GM12878 (cell line): ENCODE measurements at regions not wholly inside any gene's neighbourhood (a gene's known extent, or its start where the extent isn't known, plus 50 kb on each side); places are given as distances from the start of the nearest gene placed in this dataset.

ENCODE experiments used
- ATAC-seq: fragments of 200-7000 bp; cut with Tn5 transposase; 3 replicates; pipeline ENCODE4 v1.9.1; 2020; ENCODE audit warnings: mild to moderate bottlenecking, moderate library complexity
- BruUV-seq: library from RNA; stranded (reverse); fragments of 400-500 nt; replicated peaks from 2 replicates; lab custom pipeline; 2021; lab: Mats Ljungman, UMichigan
- CTCF ChIA-PET: fragments of 300-600 bp; sonication (Branson Sonifier 250); formaldehyde crosslinking; extraction: SDS; loops from one replicate; lab custom pipeline; 2021; ENCODE audit warnings: inconsistent platforms; lab: Yijun Ruan, JAX
- POLR2A ChIA-PET: fragments of 350-600 bp; formaldehyde crosslinking; extraction: SDS; loops from one replicate; lab custom pipeline; 2021; ENCODE audit warnings: inconsistent platforms; lab: Charles Lee
- RAD21 ChIA-PET: fragments of 300-600 bp; sonication (Branson Sonifier 250); formaldehyde crosslinking; loops from one replicate; lab custom pipeline; 2023; ENCODE audit warnings: antibody characterized with exemption; ENCODE audit not compliant: unreplicated experiment; lab: Charles Lee
- SMC1A ChIA-PET: fragments of 300-600 bp; sonication (Branson Sonifier 250); formaldehyde crosslinking; loops from one replicate; lab custom pipeline; 2023; ENCODE audit not compliant: unreplicated experiment, uncharacterized antibody; lab: Charles Lee
- DNase-seq: peaks from one replicate; pipeline ENCODE4 v3.0.0-alpha.2; 2011; ENCODE audit warnings: low read depth, low spot score
- FAIRE-seq: peaks from 3 replicates; lab custom pipeline; 2011; peaks lifted over from hg19 to GRCh38; lab: Jason Lieb, UNC
- H2AFZ ChIP-seq: 2 replicates; pipeline ENCODE4 v1.6.0; 2011; ENCODE audit warnings: low read depth, low read length, control low read depth; ENCODE audit not compliant: control insufficient read depth
- H3K27ac ChIP-seq: 2 replicates; pipeline ENCODE4 v1.5.1; 2011; ENCODE audit warnings: control low read depth; ENCODE audit not compliant: control insufficient read depth, insufficient read depth
- H3K27me3 ChIP-seq, 2 experiments: replicated peaks in 1 of 2; 2 replicates each; pipeline versions ENCODE4 v1.6.0 to v1.6.1; 2011; ENCODE audit warnings: low read length in 1 of 2; ENCODE audit not compliant: control insufficient read depth in 2 of 2, insufficient read depth in 2 of 2
- H3K36me3 ChIP-seq, 2 experiments: 2 replicates each; pipeline ENCODE4 v1.5.1; 2011; ENCODE audit warnings: low read length in 1 of 2; ENCODE audit not compliant: control insufficient read depth in 2 of 2, insufficient read depth in 2 of 2
- H3K4me1 ChIP-seq: 2 replicates; pipeline ENCODE4 v1.6.1; 2011; ENCODE audit warnings: mild to moderate bottlenecking, low read length, moderate library complexity, mixed read lengths; ENCODE audit not compliant: control insufficient read depth, insufficient read depth
- H3K4me2 ChIP-seq: 2 replicates; pipeline ENCODE4 v1.6.0; 2011; ENCODE audit warnings: control low read depth; ENCODE audit not compliant: control insufficient read depth, insufficient read depth
- H3K4me3 ChIP-seq: fragments of 200-600 bp; sonication (generic); 2 replicates; pipeline ENCODE4 v1.5.1; 2016
- H3K79me2 ChIP-seq: 2 replicates; pipeline ENCODE4 v1.6.0; 2011; ENCODE audit warnings: low read length; ENCODE audit not compliant: control insufficient read depth, insufficient read depth
- H3K9ac ChIP-seq: 2 replicates; pipeline ENCODE4 v1.8.0; 2011; ENCODE audit warnings: low read length, control low read depth, mixed read lengths; ENCODE audit not compliant: control insufficient read depth, insufficient read depth
- H3K9me3 ChIP-seq: replicated peaks from 3 replicates; pipeline ENCODE4 v1.5.1; 2011; ENCODE audit warnings: mild to moderate bottlenecking, low read length; ENCODE audit not compliant: control insufficient read depth, insufficient read depth
- H4K20me1 ChIP-seq: 2 replicates; pipeline ENCODE4 v1.6.0; 2011; ENCODE audit not compliant: control insufficient read depth, insufficient read depth
- ATF7 ChIP-seq: fragments of 450-650 bp; IDR thresholded peaks from 2 replicates; pipeline ENCODE4 v1.6.1; 2016; ENCODE audit warnings: low read depth, mild to moderate bottlenecking
- CHD1 ChIP-seq: IDR thresholded peaks from 2 replicates; pipeline ENCODE4 v1.6.1; 2012; ENCODE audit warnings: low read depth, low read length, improper control_type of control experiment
- EGR1 ChIP-seq, 2 experiments: IDR thresholded peaks; 1 replicate in 1 of 2; 2 replicates in 1 of 2; pipeline ENCODE4 v1.6.1; 2011 to 2012; ENCODE audit warnings: low read depth in 2 of 2, low read length in 2 of 2, borderline replicate concordance in 1 of 2, mild to moderate bottlenecking in 1 of 2, moderate library complexity in 1 of 2
- JUNB ChIP-seq: IDR thresholded peaks from 2 replicates; pipeline ENCODE4 v1.6.1; 2016; ENCODE audit warnings: antibody characterized with exemption, mild to moderate bottlenecking
- NBN ChIP-seq: fragments of 450-650 bp; IDR thresholded peaks from 2 replicates; pipeline ENCODE4 v1.6.1; 2016
- NRF1 ChIP-seq: conservative IDR thresholded peaks from 2 replicates; pipeline ENCODE4 v1.6.1; 2011; ENCODE audit warnings: mild to moderate bottlenecking, low read depth, low read length, improper control_type of control experiment
- POLR2AphosphoS2 ChIP-seq: IDR thresholded peaks from 2 replicates; pipeline ENCODE4 v1.6.1; 2011; ENCODE audit warnings: low read depth, mild to moderate bottlenecking, low read length, improper control_type of control experiment, moderate library complexity
- RBBP5 ChIP-seq: fragments of 200-600 bp; sonication (generic); conservative IDR thresholded peaks from 2 replicates; pipeline ENCODE4 v1.6.1; 2016
- RFX5 ChIP-seq: IDR thresholded peaks from 2 replicates; pipeline ENCODE4 v1.6.1; 2011; ENCODE audit warnings: low read depth, low read length, improper control_type of control experiment
- SMAD5 ChIP-seq: IDR thresholded peaks from 2 replicates; pipeline ENCODE4 v1.6.1; 2016; ENCODE audit warnings: antibody characterized with exemption, low read depth
- SUPT20H ChIP-seq: IDR thresholded peaks from 2 replicates; pipeline ENCODE4 v1.6.1; 2011; ENCODE audit warnings: low read depth, mild to moderate bottlenecking, low read length, moderate library complexity, borderline replicate concordance; ENCODE audit not compliant: control insufficient read depth
- TARDBP ChIP-seq: IDR thresholded peaks from 2 replicates; pipeline ENCODE4 v1.6.1; 2016; ENCODE audit warnings: borderline replicate concordance
- TCF12 ChIP-seq: IDR thresholded peaks from 2 replicates; pipeline ENCODE4 v1.6.1; 2011; ENCODE audit warnings: low read depth, mild to moderate bottlenecking, low read length
- TCF3 ChIP-seq: IDR thresholded peaks from 2 replicates; pipeline ENCODE4 v1.6.1; 2012; ENCODE audit warnings: low read depth, mild to moderate bottlenecking, low read length, borderline replicate concordance; ENCODE audit not compliant: insufficient read depth
- YBX1 ChIP-seq: fragments of 450-650 bp; IDR thresholded peaks from 2 replicates; pipeline ENCODE4 v1.6.1; 2016; ENCODE audit warnings: antibody characterized with exemption
- WGBS: methylation state at CpG from one replicate; pipeline ENCODE4 v1.1.6; 2016; ENCODE audit warnings: low lambda C conversion rate; ENCODE audit not compliant: insufficient replicate concordance, insufficient coverage; ENCODE audit errors: missing lambda C conversion rate; 5-methylcytosine and 5-hydroxymethylcytosine counted together
- in situ Hi-C: fragments of 300-500 bp; cut with MboI; formaldehyde crosslinking; loops from 9 replicates; pipeline ENCODE4 v1.14.3; 2018; ENCODE audit warnings: mixed read lengths
- intact Hi-C: fragments of 100-400 bp; cut with micrococcal nuclease; formaldehyde crosslinking; loops from one replicate; pipeline ENCODE4 v1.14.2; 2022; ENCODE audit not compliant: unreplicated experiment
- TF ChIP-seq, protein P1 (sequence below): IDR thresholded peaks from 2 replicates; pipeline ENCODE4 v1.6.1; 2011; ENCODE audit warnings: borderline replicate concordance, low read depth, mild to moderate bottlenecking, moderate library complexity, mixed read lengths, low read length; ENCODE audit not compliant: insufficient read depth; ENCODE audit errors: extremely low read length
- TF ChIP-seq, protein P2 (sequence below): fragments of 150-350 bp; IDR thresholded peaks from 2 replicates; pipeline ENCODE4 v1.6.1; 2016; ENCODE audit warnings: low read depth, low read length
- TF ChIP-seq, protein P3 (sequence below): fragments of 450-650 bp; formaldehyde crosslinking; IDR thresholded peaks from 2 replicates; pipeline ENCODE4 v1.5.0; 2022; ENCODE audit warnings: mild to moderate bottlenecking, missing genetic modification characterization

DNA sequence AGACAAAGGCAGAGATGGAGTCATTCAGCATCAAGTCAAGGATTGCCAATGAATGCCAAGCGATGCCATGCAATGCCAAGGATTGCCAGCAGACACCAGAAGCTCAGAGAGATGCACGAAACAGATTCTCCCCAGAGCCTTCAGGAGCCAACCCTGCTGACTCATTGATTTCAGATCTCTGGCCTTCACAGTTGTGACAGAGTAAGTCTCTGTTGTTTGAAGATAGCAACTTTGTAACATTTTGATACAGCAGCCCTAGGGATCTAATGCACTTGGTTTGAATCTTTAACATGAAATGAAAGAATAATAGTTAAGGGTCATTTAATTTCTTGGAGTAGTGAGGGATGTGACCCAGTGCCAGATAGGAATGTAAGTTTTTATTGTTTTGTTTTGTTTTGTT, 287.4 kb upstream of the RUNX1 start (continued):
- no peak for TF ChIP-seq TCF12
- TF ChIP-seq JUNB = no peak
- TF ChIP-seq TCF3 = no peak
- no peak for TF ChIP-seq RFX5
- TF ChIP-seq SUPT20H = no peak
- no peak for TF ChIP-seq EGR1 (IDR thresholded peaks at IDR 0.05; ENCODE audit: borderline replicate concordance in 1 of 2, low read depth in 2 of 2, low read length in 2 of 2)
- TF ChIP-seq ATF7 = no peak

DNA sequence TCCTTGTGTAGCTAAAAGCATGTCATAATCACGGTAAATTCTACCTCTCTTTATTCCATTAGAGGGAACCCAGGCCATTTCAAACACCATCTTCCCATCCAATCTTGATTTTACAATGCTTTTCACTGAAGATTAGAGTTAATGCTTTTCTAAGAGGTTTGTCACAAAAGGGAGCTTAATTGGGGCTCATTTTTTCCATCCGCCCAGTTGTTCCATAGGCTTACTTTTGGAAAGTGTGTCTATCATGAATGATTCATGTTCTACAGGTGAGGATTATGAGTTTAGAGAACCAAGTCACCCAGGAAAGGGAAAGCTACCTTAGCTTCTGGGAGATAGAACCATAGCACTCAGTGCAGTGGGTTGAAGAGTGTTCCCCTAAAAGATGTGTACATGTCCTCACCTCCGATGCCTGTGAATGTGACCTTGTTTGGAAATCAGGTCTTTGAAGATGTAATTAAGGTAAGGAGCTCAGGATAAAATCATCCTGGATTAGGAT, 286.9 kb upstream of the RUNX1 start:
- Histone ChIP-seq H3K9ac (no peak overlapping the region), H3K4me3 (no peak overlapping the region), H2AFZ (no peak overlapping the region), H3K79me2 (no peaks in the 10 kb centered on the region), H3K4me2 (no peak overlapping the region), H3K9me3 (peaks cover 1% of the 10 kb centered on the region; the same call in 2 of the 3 replicates), H4K20me1 (no peaks in the 10 kb centered on the region), H3K36me3 (no peaks in the 10 kb centered on the region), H3K27me3 (peaks cover 0 to 6% of the 10 kb centered on the region in 2 experiments; a peak in 1 of 4 replicates), H3K27ac (no peak overlapping the region), H3K4me1 (no peaks in the 10 kb centered on the region)
- SMC1A ChIA-PET = interaction anchor here (1.0 kb wide), 1 partner anchor 38 kb away, joined by 3 read pairs; no protein-coding TSS in a partner anchor
- in situ Hi-C loops (no loop called here), intact Hi-C loops (no loop called here)
- 70% methylated on average over 3 of the region's 3 CpGs for WGBS
- CTCF ChIA-PET = interaction anchor here (0.6 kb wide), 1 partner anchor 22 kb away, joined by 3 read pairs; no protein-coding TSS in a partner anchor
- DNase-seq (no peak), FAIRE-seq (no peak), ATAC-seq (no peak)
- RAD21 ChIA-PET = no interaction called here
- BruUV-seq = no TSS peak
- POLR2A ChIA-PET = no interaction called here
- TF ChIP-seq NBN = no peak
- TF ChIP-seq CHD1 = no peak
- no peak for TF ChIP-seq YBX1
- no peak for TF ChIP-seq SMAD5
- no peak for TF ChIP-seq TARDBP
- TF ChIP-seq POLR2AphosphoS2 = no peak
- TF ChIP-seq RBBP5 = no peak
- TF ChIP-seq, protein P1, sequence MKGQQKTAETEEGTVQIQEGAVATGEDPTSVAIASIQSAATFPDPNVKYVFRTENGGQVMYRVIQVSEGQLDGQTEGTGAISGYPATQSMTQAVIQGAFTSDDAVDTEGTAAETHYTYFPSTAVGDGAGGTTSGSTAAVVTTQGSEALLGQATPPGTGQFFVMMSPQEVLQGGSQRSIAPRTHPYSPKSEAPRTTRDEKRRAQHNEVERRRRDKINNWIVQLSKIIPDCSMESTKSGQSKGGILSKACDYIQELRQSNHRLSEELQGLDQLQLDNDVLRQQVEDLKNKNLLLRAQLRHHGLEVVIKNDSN = no peak
- TF ChIP-seq, protein P2, sequence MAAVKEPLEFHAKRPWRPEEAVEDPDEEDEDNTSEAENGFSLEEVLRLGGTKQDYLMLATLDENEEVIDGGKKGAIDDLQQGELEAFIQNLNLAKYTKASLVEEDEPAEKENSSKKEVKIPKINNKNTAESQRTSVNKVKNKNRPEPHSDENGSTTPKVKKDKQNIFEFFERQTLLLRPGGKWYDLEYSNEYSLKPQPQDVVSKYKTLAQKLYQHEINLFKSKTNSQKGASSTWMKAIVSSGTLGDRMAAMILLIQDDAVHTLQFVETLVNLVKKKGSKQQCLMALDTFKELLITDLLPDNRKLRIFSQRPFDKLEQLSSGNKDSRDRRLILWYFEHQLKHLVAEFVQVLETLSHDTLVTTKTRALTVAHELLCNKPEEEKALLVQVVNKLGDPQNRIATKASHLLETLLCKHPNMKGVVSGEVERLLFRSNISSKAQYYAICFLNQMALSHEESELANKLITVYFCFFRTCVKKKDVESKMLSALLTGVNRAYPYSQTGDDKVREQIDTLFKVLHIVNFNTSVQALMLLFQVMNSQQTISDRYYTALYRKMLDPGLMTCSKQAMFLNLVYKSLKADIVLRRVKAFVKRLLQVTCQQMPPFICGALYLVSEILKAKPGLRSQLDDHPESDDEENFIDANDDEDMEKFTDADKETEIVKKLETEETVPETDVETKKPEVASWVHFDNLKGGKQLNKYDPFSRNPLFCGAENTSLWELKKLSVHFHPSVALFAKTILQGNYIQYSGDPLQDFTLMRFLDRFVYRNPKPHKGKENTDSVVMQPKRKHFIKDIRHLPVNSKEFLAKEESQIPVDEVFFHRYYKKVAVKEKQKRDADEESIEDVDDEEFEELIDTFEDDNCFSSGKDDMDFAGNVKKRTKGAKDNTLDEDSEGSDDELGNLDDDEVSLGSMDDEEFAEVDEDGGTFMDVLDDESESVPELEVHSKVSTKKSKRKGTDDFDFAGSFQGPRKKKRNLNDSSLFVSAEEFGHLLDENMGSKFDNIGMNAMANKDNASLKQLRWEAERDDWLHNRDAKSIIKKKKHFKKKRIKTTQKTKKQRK = no peak
- TF ChIP-seq, protein P3, sequence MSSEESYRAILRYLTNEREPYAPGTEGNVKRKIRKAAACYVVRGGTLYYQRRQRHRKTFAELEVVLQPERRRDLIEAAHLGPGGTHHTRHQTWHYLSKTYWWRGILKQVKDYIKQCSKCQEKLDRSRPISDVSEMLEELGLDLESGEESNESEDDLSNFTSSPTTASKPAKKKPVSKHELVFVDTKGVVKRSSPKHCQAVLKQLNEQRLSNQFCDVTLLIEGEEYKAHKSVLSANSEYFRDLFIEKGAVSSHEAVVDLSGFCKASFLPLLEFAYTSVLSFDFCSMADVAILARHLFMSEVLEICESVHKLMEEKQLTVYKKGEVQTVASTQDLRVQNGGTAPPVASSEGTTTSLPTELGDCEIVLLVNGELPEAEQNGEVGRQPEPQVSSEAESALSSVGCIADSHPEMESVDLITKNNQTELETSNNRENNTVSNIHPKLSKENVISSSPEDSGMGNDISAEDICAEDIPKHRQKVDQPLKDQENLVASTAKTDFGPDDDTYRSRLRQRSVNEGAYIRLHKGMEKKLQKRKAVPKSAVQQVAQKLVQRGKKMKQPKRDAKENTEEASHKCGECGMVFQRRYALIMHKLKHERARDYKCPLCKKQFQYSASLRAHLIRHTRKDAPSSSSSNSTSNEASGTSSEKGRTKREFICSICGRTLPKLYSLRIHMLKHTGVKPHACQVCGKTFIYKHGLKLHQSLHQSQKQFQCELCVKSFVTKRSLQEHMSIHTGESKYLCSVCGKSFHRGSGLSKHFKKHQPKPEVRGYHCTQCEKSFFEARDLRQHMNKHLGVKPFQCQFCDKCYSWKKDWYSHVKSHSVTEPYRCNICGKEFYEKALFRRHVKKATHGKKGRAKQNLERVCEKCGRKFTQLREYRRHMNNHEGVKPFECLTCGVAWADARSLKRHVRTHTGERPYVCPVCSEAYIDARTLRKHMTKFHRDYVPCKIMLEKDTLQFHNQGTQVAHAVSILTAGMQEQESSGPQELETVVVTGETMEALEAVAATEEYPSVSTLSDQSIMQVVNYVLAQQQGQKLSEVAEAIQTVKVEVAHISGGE = no peak
- no peak for TF ChIP-seq NRF1
